Urinary bladder (tissue), 3 donors: ENCODE measurements at regions not wholly inside any gene's neighbourhood (a gene's known extent, or its start where the extent isn't known, plus 50 kb on each side); places are given as distances from the start of the nearest gene placed in this dataset.

Experiments
- DNase-seq: peaks from one replicate; pipeline ENCODE4 v3.0.0-alpha.2; 2015; ENCODE audit errors: extremely low spot score
- H3K27ac ChIP-seq: one replicate; pipeline ENCODE4 v1.5.1; 2013; ENCODE audit warnings: low read depth, mild to moderate bottlenecking, moderate library complexity
- H3K36me3 ChIP-seq: one replicate; pipeline ENCODE4 v1.6.1; 2013; ENCODE audit warnings: mild to moderate bottlenecking, moderate library complexity; ENCODE audit not compliant: insufficient read depth
- H3K4me1 ChIP-seq: one replicate; pipeline ENCODE4 v1.6.1; 2013; ENCODE audit warnings: mild to moderate bottlenecking, moderate library complexity; ENCODE audit not compliant: insufficient read depth
- H3K4me3 ChIP-seq: one replicate; pipeline ENCODE4 v1.5.1; 2013; ENCODE audit warnings: low read depth, low read length
- WGBS: extraction: QIAGEN DNeasy Blood & Tissue Kit; methylation state at CpG from one replicate; pipeline ENCODE4 v1.1.7; 2013; 5-methylcytosine and 5-hydroxymethylcytosine counted together
- donor health status: healthy with polysubstance abuse.
- donor health status: healthy.

DNA sequence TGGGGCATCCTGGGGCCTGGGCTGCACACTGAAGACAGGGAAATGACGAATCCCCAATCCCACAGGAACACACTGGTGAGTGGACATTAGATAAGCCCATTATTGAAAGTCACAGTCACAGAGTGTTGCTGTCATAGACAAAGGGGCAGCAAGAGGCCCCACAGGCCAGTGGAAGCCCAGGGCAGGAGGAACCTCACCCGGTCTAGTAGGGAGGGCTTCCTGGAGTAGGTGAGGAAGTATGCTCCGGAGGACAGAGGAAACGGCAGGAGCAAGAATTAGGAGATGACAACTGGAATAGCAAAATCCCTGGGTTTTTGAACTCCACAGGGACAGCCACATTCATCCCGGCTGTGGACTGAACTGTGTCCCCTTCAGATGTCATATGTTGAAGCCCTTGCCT is 101.2 kb downstream of the TPRA1 start:
- Histone ChIP-seq H3K36me3 (no peaks in the 10 kb centered on the region), H3K4me3 (no peak overlapping the region), H3K4me1 (no peaks in the 10 kb centered on the region), H3K27ac (no peak overlapping the region)
- WGBS: 90% methylated on average over 5 of the region's 5 CpGs
- no peak for DNase-seq

DNA sequence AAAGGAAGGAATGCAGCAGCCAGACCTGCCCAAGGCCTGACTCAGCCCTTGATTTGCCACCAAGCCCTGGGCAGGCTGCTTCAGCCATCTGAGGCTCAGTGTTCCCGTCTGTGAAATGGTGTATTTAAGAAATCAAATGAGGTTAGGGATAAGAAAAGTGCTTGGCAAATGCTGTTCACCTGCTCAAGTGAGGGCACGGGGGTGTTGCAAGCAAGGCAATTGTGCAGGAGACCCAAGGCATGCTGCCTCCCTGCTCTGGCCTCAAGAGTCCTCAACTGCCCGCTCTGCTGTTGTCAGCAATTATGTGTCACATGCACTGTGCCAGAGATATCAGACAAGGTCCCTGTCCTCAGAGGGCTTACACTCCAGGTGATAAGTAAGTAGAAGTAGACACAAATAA is 101.8 kb downstream of the TPRA1 start:
- DNase-seq: no peak
- Histone ChIP-seq H3K27ac (no peak overlapping the region), H3K4me1 (no peaks in the 10 kb centered on the region), H3K36me3 (no peaks in the 10 kb centered on the region), H3K4me3 (no peak overlapping the region)
- WGBS: 90% methylated on average over 3 of the region's 3 CpGs

DNA sequence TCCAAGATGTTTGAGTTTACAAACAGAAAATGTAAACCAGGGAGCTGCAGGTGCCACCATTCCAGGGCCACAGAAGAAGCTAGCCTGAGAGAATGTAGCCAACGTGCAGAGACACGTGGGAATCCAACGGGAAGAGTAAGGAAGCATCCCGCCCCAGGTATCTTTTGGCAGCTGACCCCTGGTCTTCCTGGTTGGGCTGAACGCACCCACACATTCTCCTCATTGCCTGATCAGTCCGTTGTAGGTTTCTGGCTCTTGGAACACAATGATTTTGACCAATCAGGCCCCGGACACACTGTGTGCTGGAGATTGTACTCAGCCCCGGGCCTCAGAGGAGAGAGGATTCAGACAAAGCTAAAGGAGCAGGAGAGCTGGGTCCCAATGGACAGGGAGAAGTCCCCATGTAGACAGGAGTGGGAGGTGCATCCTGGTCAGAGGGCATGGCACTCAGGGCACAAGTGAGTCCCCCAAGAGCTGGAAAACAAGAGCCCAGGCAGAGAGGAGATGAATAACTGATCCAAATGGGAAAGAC is 102.3 kb downstream of the TPRA1 start:
- no peak overlapping the region for H3K4me3 ChIP-seq
- no peak overlapping the region for H3K27ac ChIP-seq
- no peaks in the 10 kb centered on the region for H3K36me3 ChIP-seq
- DNase-seq: no peak
- no peaks in the 10 kb centered on the region for H3K4me1 ChIP-seq
- 74% methylated on average over 8 of the region's 8 CpGs for WGBS

DNA sequence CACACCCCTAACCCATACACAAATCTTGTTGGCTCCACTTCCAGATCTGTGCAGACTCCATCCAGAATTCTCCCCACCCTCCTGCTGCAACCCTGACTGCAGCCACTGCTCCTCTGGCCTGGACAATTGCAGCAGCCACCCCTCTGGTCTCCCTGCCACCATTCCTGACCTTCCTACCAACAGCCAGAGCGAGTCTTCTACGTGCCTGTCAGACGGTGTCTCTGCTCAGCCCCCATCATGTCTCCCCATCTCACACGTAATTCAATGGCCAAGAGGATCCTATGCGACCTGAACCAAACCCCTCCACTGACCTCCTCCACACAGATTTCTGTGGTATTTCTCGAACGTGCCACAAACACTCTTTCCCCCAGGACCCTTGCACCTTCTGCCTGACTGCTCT is 103.3 kb downstream of the TPRA1 start:
- 83% methylated on average over 7 of the region's 7 CpGs for WGBS
- H3K27ac ChIP-seq: no peak overlapping the region
- H3K4me3 ChIP-seq: no peak overlapping the region
- no peaks in the 10 kb centered on the region for H3K4me1 ChIP-seq
- no peaks in the 10 kb centered on the region for H3K36me3 ChIP-seq
- no peak for DNase-seq

DNA sequence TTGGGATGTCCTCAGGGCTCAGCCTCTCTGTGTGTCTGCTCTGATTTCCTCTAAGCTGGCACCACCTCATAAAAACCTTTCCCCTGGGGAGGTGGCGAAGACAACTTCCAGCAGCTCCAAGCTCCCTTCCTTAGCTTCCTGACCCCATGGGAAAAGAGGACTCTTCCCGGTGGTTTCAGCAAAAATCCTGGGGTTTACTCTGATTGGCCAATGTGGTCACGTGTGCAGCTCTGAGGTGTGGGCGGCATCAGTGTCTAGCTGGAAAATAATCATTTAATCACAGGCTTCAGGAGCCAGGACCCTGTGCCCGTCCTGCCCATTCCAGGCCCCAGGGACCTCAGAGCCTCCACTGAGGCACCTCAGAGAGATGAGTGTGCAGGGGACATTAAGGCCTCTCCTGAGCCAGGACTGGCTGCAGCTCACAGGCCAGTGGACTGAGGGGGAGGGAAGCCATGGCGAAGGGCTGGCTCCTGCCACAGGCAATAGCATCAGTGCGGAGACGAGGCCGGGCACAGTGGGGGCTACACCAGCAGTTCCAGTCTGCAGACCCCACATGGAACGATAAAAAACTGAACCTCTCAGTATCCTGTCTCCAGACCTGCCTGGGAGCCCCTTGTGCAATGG is 104.1 kb downstream of the TPRA1 start:
- no peak overlapping the region for H3K4me3 ChIP-seq
- 77% methylated on average over 10 of the region's 10 CpGs for WGBS
- H3K4me1 ChIP-seq: no peaks in the 10 kb centered on the region
- DNase-seq: no peak
- no peaks in the 10 kb centered on the region for H3K36me3 ChIP-seq
- H3K27ac ChIP-seq: no peak overlapping the region

DNA sequence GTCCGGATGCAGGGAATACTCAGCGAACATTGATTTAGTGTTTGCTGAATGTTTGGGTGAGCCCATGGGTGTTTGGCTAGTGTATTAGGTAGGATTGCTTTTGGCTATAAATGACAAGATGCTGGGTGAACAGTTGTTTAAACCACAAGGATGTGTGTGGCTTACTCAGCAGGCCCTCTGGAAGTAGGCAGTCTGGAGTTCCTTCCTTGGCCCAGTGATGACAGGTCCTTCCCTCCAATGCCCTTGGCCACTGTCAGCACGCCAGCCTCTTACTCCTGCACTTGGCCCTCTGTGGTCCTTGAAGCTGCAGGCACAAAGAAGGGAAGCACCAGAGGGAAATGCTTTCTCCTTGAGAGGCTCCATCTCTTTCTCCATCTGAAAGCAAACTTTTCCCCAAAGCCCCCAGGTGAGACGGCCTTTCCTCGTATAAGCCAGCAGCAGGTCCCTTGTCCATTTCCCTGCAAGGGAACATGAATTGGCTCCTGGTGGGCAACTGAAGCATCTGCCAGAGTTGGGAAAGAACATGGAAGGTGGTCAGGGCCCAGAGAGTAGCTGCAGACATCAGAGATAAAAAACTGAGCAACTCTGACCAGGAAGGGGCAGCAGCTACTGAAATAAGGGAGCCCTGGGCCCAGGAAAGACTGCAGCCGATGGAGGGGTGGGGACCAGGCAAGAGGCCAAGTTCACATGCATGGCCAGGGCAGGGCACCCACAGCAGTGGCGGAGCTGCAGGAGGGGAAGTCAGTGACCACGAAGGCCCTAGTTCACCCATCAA is 105.0 kb downstream of the TPRA1 start:
- 84% methylated on average over 8 of the region's 8 CpGs for WGBS
- Histone ChIP-seq H3K27ac (no peak overlapping the region), H3K36me3 (no peaks in the 10 kb centered on the region), H3K4me1 (no peaks in the 10 kb centered on the region), H3K4me3 (no peak overlapping the region)
- no peak for DNase-seq

DNA sequence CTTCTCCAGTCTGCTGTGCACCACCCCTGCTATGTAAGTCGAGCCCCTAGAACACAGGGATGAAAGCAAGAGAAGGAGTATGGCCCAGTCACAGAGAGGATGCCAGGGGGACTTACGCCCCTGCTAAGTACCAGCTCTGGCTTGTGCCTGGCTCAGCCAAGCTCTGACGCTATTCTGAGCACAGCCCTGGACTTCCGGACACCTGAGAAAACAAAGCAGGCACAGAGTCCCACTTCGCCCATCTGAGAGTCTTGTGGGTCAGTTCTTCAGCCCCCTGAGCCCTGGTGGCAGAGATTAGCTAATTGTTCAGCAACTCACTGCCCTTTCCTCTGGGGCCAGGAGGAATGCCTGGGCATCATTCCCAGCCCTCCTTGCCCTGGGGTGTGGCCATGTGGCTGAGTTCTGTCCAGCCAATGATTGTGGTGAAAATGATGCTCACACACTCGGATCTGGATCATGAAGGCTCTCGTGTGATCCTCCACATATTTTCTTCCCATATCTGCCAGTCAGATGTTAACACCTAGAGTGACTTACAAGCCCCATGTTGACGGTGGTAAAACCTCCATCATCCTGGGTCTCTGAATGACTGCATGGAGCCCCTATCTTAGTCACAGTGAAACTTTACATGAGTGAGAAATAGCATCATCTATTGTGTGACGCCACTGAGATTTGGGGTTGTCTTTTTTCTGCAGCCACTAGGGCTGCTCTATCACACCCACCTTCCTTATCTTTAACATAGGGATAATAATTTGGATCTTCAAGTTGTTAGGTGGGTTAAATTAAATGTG is 105.7 kb downstream of the TPRA1 start:
- DNase-seq: no peak

DNA sequence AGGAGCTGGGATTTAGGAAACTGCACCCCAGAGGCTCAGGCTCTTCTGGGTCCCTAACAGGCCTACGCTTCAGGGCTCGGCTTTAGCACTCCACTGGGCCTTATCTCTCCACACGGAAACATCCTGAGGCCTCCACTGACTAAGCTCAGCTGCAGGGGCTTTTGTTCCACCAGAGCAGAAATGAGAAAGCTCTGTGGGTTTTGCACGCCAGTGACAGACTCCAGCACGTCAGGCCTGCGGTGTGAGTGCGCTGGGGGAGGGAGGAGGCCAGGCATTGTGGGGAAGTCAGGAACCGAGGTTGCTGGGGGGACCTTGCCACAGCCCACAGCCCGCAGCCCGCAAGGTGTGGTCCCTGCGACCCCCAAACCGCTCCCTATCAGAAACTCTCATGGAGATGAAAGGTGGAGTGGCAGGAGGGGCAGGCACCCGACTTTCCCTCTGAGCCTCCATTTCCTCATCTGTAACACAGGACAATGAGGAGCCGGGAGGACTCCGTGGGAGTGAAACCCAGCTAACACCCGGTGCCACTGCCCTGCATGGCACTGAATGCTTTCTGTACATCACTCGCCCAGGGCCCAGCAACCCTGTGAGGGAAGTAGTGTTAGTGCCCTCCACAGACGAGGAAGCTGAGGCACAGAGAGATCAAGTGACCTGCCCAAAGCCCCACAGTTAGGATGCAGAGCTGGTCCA is 106.5 kb downstream of the TPRA1 start:
- H3K27ac ChIP-seq: no peak overlapping the region
- no peak overlapping the region for H3K4me3 ChIP-seq
- no peak for DNase-seq
- no peaks in the 10 kb centered on the region for H3K4me1 ChIP-seq
- 68% methylated on average over 18 of the region's 18 CpGs for WGBS
- no peaks in the 10 kb centered on the region for H3K36me3 ChIP-seq

More for the DNA sequence above, 105.7 kb downstream of the TPRA1 start:
- no peak overlapping the region for H3K27ac ChIP-seq
- no peak overlapping the region for H3K4me3 ChIP-seq
- H3K4me1 ChIP-seq: no peaks in the 10 kb centered on the region
- WGBS: 68% methylated on average over 9 of the region's 9 CpGs
- no peaks in the 10 kb centered on the region for H3K36me3 ChIP-seq

DNA sequence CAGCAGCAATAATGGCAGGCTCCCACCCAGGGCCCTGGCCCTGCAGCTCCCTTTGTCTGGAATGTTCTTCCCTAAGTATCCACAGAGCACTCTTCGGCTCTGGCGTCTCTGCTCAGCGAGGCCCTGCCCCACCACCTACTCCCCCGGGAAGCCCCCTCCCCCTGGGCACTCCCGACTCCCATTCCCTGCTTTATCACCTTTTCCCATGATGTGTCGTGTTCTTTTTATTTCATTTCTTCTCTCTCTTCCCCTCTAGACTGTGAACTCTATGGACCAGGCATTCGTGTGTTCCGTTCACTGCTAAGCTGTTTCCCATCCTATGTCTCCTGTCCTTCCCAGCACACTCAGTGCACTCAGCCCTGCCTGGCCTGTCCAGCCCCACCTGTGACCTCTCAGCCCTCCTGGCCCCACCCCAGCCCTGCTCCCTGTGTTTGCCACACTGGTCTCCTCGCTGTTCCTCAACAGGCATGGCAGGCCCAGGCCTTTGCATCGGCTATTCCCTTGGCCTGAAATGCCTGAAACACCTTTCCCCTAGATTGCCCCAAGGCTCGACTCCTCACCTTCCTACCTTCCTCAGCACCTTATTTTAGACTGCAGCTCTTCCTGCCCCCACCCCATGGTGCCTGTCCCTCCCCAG is 107.4 kb downstream of the TPRA1 start:
- Histone ChIP-seq H3K4me3 (no peak overlapping the region), H3K36me3 (no peaks in the 10 kb centered on the region), H3K27ac (no peak overlapping the region), H3K4me1 (no peaks in the 10 kb centered on the region)
- 85% methylated on average over 11 of the region's 11 CpGs for WGBS
- DNase-seq: no peak

DNA sequence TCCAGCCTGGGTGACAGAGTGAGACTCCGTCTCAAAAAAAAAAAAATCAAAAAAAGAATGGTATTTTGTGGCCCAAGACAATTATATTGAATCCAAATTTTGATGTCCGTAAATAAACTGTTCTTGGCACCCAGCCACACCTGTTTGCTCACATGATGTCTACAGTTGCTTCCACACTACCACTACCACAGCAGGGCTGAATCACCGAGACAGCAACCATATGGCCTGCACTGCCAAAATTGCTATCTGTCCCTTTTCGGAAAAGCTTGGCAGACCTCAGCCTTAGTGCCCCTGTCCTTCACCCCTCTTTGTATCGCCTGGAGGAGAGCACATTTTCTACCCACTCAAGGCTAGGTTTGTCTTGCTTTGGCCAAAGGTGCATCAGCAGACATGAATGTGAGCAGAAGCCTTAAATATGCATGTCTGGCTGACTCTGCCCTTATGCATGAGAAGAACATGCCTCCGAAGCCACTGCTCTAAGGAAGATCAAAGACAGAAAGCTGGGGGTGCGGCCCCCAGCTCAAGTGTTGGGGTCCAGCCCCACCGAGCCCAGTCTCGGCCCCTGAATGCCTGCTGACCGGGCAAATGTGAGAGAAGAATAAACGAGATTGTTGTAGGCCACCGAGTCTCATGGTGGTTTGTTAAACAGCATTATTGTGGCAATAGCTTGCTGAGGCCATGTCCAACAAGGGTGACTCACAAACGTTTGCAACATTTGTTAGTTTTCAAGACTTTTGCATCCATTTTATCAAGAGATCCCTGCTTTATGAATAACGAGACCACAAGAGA is 108.1 kb downstream of the TPRA1 start:
- H3K27ac ChIP-seq: no peak overlapping the region
- 79% methylated on average over 14 of the region's 14 CpGs for WGBS
- no peaks in the 10 kb centered on the region for H3K4me1 ChIP-seq
- no peak overlapping the region for H3K4me3 ChIP-seq
- no peak for DNase-seq
- no peaks in the 10 kb centered on the region for H3K36me3 ChIP-seq

DNA sequence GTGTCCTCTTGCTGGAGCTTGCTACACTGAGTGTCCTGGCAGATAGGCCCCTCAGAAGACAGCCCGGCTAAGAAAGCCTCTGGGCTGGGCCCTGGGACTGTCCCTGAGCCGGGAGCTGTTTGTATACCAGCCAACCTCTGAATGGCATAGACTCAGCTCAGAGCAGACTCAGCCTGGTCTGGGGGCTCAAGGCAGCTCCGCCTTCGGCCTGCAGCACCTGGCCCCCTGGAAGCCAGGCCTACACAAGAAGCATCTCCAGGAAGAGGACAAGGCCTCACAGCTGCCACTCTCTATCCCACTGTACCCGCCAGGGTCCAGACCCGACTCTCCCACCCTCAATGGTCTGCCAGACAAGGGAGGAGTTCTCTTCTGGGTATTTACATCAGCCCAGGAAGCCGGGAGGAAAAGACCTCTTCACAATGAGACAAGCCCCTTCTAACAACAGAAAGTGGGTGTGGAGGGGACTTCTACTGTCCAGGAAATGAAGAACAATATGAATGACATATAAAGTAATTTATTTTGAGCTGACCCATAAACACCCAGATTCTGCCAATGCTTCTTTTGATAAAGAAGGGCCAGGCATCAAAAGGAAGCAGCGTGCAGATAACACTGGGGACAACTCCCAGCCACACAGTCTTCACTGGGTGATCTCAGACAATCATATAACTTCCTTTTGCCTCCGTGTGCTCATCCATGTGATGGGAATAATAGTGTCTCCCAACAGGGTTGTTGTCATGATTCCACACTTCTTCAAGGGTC is 110.2 kb downstream of the TPRA1 start:
- no peak for DNase-seq
- 76% methylated on average over 9 of the region's 9 CpGs for WGBS
- no peak overlapping the region for H3K4me3 ChIP-seq
- H3K27ac ChIP-seq: no peak overlapping the region
- H3K36me3 ChIP-seq: no peaks in the 10 kb centered on the region
- H3K4me1 ChIP-seq: no peaks in the 10 kb centered on the region

DNA sequence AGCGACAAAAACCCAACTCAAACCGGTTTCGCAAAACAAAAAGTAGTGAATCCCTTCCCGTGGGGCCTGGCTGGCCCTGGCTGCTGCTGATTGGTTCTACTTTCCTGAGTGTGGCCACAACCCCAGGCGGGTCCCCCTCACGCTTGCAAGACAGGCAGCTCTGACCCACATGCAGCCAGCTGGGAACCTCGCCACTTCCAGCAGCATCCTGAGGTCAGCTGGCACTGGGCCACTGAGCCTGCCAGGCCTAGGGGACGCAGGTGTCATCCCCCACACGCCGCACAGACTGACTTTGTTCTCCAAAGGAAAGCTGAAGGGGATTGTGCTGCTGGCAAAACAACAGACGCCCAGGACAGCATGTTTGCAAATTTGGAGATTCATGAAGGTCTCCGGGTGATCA is 111.1 kb downstream of the TPRA1 start:
- no peak for DNase-seq
- no peak overlapping the region for H3K4me3 ChIP-seq

More for the DNA sequence above, 111.1 kb downstream of the TPRA1 start:
- no peak overlapping the region for H3K27ac ChIP-seq
- no peaks in the 10 kb centered on the region for H3K4me1 ChIP-seq
- WGBS: 36% methylated on average over 12 of the region's 12 CpGs
- no peaks in the 10 kb centered on the region for H3K36me3 ChIP-seq
